ENCODE measurements at regions not wholly inside any gene's neighbourhood (a gene's known extent, or its start where the extent isn't known, plus 50 kb on each side); places are given as distances from the start of the nearest gene placed in this dataset.

- Mint-ChIP-seq H3K9me3 (no peaks in the 10 kb centered on the region), H3K4me1 (no peaks in the 10 kb centered on the region), H3K27me3 (ENCODE audit: low read depth) (no peaks in the 10 kb centered on the region; the same call in 1 of the 2 replicates), H3K36me3 (no peaks in the 10 kb centered on the region), H3K27ac (no peak overlapping the region), H3K4me3 (no peak overlapping the region)
- CTCF ChIA-PET: no interaction called here
- POLR2A ChIA-PET: no interaction called here
- DNase-seq (ENCODE audit: low spot score) (no peak), ATAC-seq (no peak)
- TF ChIP-seq MYBL2 (CRISPR knock-in tag; IDR thresholded peaks at IDR 0.05) (no peak), ZNF423 (CRISPR knock-in tag; IDR thresholded peaks at IDR 0.05) (no peak), ZNF121 (CRISPR knock-in tag; IDR thresholded peaks at IDR 0.05) (no peak), ZNF263 (CRISPR knock-in tag; IDR thresholded peaks at IDR 0.05; ENCODE audit: low read depth) (no peak), MXD4 (CRISPR knock-in tag; IDR thresholded peaks at IDR 0.05; ENCODE audit: borderline replicate concordance) (no peak), RELA (CRISPR knock-in tag; IDR thresholded peaks at IDR 0.05; ENCODE audit: borderline replicate concordance) (no peak), ERG (CRISPR knock-in tag; IDR thresholded peaks at IDR 0.05) (no peak), ZNF219 (CRISPR knock-in tag; IDR thresholded peaks at IDR 0.05; ENCODE audit: borderline replicate concordance) (no peak), GRHL2 (CRISPR knock-in tag; IDR thresholded peaks at IDR 0.05; ENCODE audit: insufficient replicate concordance, severe bottlenecking) (no peak), ATF1 (CRISPR knock-in tag; IDR thresholded peaks at IDR 0.05) (no peak), IRF2 (CRISPR knock-in tag; IDR thresholded peaks at IDR 0.05; ENCODE audit: borderline replicate concordance, low read depth) (no peak), JUN (CRISPR knock-in tag; IDR thresholded peaks at IDR 0.05) (no peak), ELF4 (CRISPR knock-in tag; IDR thresholded peaks at IDR 0.05; ENCODE audit: low read depth) (no peak)
- TF ChIP-seq, protein P1, sequence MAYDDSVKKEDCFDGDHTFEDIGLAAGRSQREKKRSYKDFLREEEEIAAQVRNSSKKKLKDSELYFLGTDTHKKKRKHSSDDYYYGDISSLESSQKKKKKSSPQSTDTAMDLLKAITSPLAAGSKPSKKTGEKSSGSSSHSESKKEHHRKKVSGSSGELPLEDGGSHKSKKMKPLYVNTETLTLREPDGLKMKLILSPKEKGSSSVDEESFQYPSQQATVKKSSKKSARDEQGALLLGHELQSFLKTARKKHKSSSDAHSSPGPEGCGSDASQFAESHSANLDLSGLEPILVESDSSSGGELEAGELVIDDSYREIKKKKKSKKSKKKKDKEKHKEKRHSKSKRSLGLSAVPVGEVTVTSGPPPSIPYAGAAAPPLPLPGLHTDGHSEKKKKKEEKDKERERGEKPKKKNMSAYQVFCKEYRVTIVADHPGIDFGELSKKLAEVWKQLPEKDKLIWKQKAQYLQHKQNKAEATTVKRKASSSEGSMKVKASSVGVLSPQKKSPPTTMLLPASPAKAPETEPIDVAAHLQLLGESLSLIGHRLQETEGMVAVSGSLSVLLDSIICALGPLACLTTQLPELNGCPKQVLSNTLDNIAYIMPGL (CRISPR knock-in tag; IDR thresholded peaks at IDR 0.05): no peak
- TF ChIP-seq, protein P2, sequence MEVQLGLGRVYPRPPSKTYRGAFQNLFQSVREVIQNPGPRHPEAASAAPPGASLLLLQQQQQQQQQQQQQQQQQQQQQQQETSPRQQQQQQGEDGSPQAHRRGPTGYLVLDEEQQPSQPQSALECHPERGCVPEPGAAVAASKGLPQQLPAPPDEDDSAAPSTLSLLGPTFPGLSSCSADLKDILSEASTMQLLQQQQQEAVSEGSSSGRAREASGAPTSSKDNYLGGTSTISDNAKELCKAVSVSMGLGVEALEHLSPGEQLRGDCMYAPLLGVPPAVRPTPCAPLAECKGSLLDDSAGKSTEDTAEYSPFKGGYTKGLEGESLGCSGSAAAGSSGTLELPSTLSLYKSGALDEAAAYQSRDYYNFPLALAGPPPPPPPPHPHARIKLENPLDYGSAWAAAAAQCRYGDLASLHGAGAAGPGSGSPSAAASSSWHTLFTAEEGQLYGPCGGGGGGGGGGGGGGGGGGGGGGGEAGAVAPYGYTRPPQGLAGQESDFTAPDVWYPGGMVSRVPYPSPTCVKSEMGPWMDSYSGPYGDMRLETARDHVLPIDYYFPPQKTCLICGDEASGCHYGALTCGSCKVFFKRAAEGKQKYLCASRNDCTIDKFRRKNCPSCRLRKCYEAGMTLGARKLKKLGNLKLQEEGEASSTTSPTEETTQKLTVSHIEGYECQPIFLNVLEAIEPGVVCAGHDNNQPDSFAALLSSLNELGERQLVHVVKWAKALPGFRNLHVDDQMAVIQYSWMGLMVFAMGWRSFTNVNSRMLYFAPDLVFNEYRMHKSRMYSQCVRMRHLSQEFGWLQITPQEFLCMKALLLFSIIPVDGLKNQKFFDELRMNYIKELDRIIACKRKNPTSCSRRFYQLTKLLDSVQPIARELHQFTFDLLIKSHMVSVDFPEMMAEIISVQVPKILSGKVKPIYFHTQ (CRISPR knock-in tag; IDR thresholded peaks at IDR 0.05): no peak
Observed at GRCh38 chr4:99749445-99750391, 66.9 kb upstream of the DAPP1 start.

- ChIA-PET POLR2A (no interaction called here), CTCF (no interaction called here)
- Mint-ChIP-seq H3K27me3 (ENCODE audit: low read depth) (no peaks in the 10 kb centered on the region; the same call in 1 of the 2 replicates), H3K4me3 (no peak overlapping the region), H3K36me3 (no peaks in the 10 kb centered on the region), H3K9me3 (peaks cover 3% of the 10 kb centered on the region; the same call in 1 of the 2 replicates), H3K27ac (no peak overlapping the region), H3K4me1 (no peaks in the 10 kb centered on the region)
- no peak for ATAC-seq
- TF ChIP-seq NR3C1 (CRISPR knock-in tag; conservative IDR thresholded peaks at IDR 0.05; ENCODE audit: low read depth) (no peak), PRRX2 (CRISPR knock-in tag; IDR thresholded peaks at IDR 0.05) (no peak), ZNF396 (CRISPR knock-in tag; IDR thresholded peaks at IDR 0.05; ENCODE audit: borderline replicate concordance) (no peak), CDX4 (CRISPR knock-in tag; IDR thresholded peaks at IDR 0.05; ENCODE audit: borderline replicate concordance) (no peak), FOXK1 (CRISPR knock-in tag; IDR thresholded peaks at IDR 0.05) (no peak), CREM (CRISPR knock-in tag; IDR thresholded peaks at IDR 0.05) (no peak)
- no peak for DNase-seq (ENCODE audit: low spot score)
Observed at GRCh38 chr4:99746443-99746842, 70.2 kb upstream of the DAPP1 start.
